ENCODE measurements at regions not wholly inside any gene's neighbourhood (a gene's known extent, or its start where the extent isn't known, plus 50 kb on each side); places are given as distances from the start of the nearest gene placed in this dataset.

GRCh38 chr7:37550426-37550825 is 101.8 kb upstream of the ELMO1 start:
- Histone ChIP-seq H3K4me3 (no peak overlapping the region), H2AFZ (no peak overlapping the region), H3F3A (replicated peaks; ENCODE audit: low read depth) (no peaks in the 10 kb centered on the region), H3K9me2 (ENCODE audit: insufficient read depth) (0 out of 2 replicates have a peak, but pooled peaks cover 4% of the 10 kb centered on the region), H3K79me2 (replicated peaks; ENCODE audit: insufficient read depth) (no peaks in the 10 kb centered on the region), H3K36me3 (ENCODE audit: insufficient read depth) (no peaks in the 10 kb centered on the region), H3K4me1 (ENCODE audit: insufficient read depth) (peaks cover 4% of the 10 kb centered on the region; the same call in 1 of the 2 replicates), H3K27me3 (ENCODE audit: insufficient read depth) (no peaks in the 10 kb centered on the region), H4K20me1 (replicated peaks; ENCODE audit: insufficient read depth) (no peaks in the 10 kb centered on the region), H3K4me2 (no peak overlapping the region), H3K27ac (ENCODE audit: low read depth) (no peak overlapping the region)
- no peak for TF ChIP-seq ETS1 (IDR thresholded peaks at IDR 0.05)
- Mint-ChIP-seq H3K27me3 (ENCODE audit: insufficient read depth, low read depth, poor library complexity) (no peaks in the 10 kb centered on the region), H3K36me3 (ENCODE audit: low read depth) (no peaks in the 10 kb centered on the region), H3K4me3 (no peak overlapping the region), H3K4me1 (peaks cover 12% of the 10 kb centered on the region), H3K9me3 (no peaks in the 10 kb centered on the region), H3K27ac (no peak overlapping the region)
- no peak for ATAC-seq
- DNase-seq (ENCODE audit: low spot score) = no peak

- TF ChIP-seq ETS1 (IDR thresholded peaks at IDR 0.05) (no peak), EZH2 (IDR thresholded peaks at IDR 0.05; ENCODE audit: low read depth, unreplicated experiment) (no peak), CTCF (conservative IDR thresholded peaks at IDR 0.05; ENCODE audit: low read depth in 2 of 2) (no peak), NANOG (IDR thresholded peaks at IDR 0.05; ENCODE audit: borderline replicate concordance) (no peak), EZH2phosphoT487 (IDR thresholded peaks at IDR 0.05; ENCODE audit: unreplicated experiment) (no peak), POLR2AphosphoS5 (IDR thresholded peaks at IDR 0.05; ENCODE audit: low read depth) (no peak), REST (IDR thresholded peaks at IDR 0.05; ENCODE audit: unreplicated experiment) (no peak)
- Histone ChIP-seq H3K79me2 (replicated peaks; ENCODE audit: insufficient read depth) (no peaks in the 10 kb centered on the region), H3K4me3 (no peak overlapping the region), H3K4me1 (ENCODE audit: insufficient read depth) (peaks cover 4% of the 10 kb centered on the region; the same call in 1 of the 2 replicates), H4K20me1 (replicated peaks; ENCODE audit: insufficient read depth) (no peaks in the 10 kb centered on the region), H3F3A (replicated peaks; ENCODE audit: low read depth) (no peaks in the 10 kb centered on the region), H3K9me2 (ENCODE audit: insufficient read depth) (peaks cover 4% of the 10 kb centered on the region; the same call in 1 of the 2 replicates), H3K36me3 (ENCODE audit: insufficient read depth) (no peaks in the 10 kb centered on the region), H3K4me2 (no peak overlapping the region), H3K27me3 (ENCODE audit: insufficient read depth) (no peaks in the 10 kb centered on the region), H2AFZ (no peak overlapping the region), H3K27ac (ENCODE audit: low read depth) (no peak overlapping the region)
- Mint-ChIP-seq H3K36me3 (ENCODE audit: low read depth) (no peaks in the 10 kb centered on the region), H3K4me3 (no peak overlapping the region), H3K4me1 (peaks cover 11% of the 10 kb centered on the region), H3K27me3 (ENCODE audit: insufficient read depth, low read depth, poor library complexity) (no peaks in the 10 kb centered on the region), H3K9me3 (no peaks in the 10 kb centered on the region), H3K27ac (no peak overlapping the region)
- ATAC-seq = no peak
- no peak for DNase-seq (ENCODE audit: low spot score)
These were observed 102.2 kb upstream of the ELMO1 start for GRCh38 chr7:37550872-37551271.
